Urothelium cell line (cell line): ENCODE measurements at regions not wholly inside any gene's neighbourhood (a gene's known extent, or its start where the extent isn't known, plus 50 kb on each side); places are given as distances from the start of the nearest gene placed in this dataset.
A peak's percentile ranks its signal among the peaks of the same experiment; 100 is the strongest.

Experiments
- DNase-seq: peaks from one replicate; pipeline ENCODE4 v3.0.0; 2011; ENCODE audit warnings: low spot score, mixed read lengths
- FAIRE-seq: peaks from 2 replicates; lab custom pipeline; 2011; peaks lifted over from hg19 to GRCh38; lab: Jason Lieb, UNC

- FAIRE-seq (no peak), DNase-seq (no peak)
These were observed 843.9 kb upstream of the DPPA4 start for GRCh38 chr3:110181226-110181625.

DNA sequence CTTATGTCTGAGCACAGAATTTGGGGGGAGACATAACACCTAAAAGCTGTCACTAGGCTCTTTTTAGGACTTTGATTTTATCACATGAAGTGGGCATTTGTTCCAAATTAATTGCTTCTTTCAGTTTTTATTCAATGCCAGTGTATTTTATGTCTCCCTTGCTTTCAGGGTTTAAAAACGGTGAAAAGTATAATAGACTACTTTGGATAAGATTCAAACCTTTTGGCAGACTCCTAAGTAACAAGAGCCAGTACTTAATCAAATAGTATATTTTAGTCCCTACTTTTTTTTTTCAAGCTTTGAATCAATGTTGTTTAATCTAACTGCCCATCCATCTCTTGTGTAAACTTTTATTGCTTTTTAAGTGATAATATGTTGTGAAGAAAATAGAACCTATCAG, 847.2 kb upstream of the DPPA4 start:
- FAIRE-seq: no peak
- DNase-seq: no peak

DNA sequence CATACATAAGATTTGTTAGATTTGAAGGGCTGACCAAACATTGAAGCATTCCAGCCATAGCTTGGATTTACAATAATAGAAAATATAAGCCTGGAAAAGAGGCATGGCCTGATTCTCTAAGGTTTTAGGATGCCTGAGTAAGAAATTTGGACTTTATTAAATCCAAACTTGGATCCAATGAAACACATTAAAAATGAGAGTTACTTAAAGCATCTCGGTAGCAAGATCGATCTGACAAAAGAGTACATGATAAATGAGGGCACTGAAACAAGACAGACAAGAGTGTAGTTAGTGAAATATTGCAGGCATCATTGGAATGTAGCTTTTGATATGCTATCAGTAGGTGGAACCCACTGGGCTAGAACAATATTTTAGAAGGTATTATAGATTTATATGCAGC, 855.7 kb upstream of the DPPA4 start:
- FAIRE-seq: no peak

GRCh38 chr3:110198717-110199587, 861.6 kb upstream of the DPPA4 start:
- no peak for FAIRE-seq
- no peak for DNase-seq

More for the DNA sequence above, 855.7 kb upstream of the DPPA4 start:
- DNase-seq: no peak

DNA sequence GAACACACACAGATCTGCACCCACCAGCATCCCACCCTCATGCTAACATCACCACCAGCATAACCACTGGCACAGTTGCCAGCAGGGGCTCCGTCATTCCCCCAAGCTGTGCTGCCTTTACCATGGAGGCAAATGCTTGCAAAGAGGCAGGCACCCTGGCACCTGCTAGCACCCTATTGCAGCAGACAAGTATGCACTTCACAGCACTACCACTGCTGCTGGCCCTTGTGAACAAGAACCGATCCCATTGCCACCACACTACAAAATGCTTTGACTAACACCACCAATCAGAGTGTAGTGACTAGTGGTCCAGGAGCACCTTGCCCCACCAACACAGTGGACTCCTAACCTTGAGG, 862.2 kb upstream of the DPPA4 start:
- FAIRE-seq (no peak), DNase-seq (no peak)

- no peak for DNase-seq
- no peak for FAIRE-seq
These were observed 861.4 kb upstream of the NECTIN3 start for GRCh38 chr3:110210086-110210660.

GRCh38 chr3:110226645-110227044, 845.0 kb upstream of the NECTIN3 start:
- FAIRE-seq (no peak), DNase-seq (no peak)

GRCh38 chr3:110227991-110228390, 843.6 kb upstream of the NECTIN3 start:
- no peak for DNase-seq
- FAIRE-seq: no peak

DNA sequence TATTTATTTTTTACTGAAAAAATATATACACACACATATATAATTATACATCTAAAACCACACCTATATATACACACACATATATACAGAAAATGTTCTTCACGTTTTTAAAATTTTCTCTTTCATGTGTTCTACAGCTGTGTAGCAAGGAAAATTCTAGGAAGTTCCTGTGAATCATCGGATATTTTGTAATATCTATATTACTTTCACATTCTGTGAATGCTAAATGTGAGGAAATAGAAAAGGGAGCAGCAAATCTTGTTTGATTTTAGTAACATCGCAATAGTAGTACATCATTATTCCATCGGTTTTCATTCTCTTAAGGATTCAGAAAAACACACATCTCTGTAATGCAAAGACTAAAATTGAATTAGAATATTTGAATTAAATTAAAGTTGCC, 836.8 kb upstream of the NECTIN3 start:
- FAIRE-seq (no peak), DNase-seq (no peak)

DNA sequence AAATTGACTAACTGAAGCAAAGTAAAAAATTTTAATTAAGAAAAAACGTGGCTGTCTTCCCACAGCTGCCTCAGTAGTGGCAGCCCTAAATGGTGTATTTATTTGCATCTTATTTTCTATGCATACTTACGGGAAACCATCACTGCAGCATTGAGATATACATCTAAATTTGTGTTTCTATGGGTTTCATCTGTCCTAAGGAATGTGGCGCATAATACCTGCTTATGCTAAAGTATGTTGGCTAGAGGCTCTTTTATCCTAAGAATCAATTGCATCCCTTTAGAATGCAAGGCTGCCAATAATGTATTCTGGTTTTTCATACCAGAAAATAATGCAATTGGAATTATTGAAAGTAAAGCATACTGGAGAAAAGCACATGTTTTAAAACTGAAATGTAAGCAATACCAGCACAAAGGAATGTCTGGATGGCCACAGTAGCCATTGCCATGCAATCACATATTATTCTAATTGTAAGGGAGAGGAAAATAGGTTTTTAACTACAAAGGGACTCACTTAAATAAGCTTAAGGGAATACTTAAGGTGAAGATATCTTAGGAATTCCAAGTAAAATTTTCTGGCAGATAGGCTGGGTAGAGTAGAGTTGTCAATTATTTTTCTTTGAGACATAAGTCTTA, 834.5 kb upstream of the NECTIN3 start:
- FAIRE-seq (no peak), DNase-seq (no peak)

DNA sequence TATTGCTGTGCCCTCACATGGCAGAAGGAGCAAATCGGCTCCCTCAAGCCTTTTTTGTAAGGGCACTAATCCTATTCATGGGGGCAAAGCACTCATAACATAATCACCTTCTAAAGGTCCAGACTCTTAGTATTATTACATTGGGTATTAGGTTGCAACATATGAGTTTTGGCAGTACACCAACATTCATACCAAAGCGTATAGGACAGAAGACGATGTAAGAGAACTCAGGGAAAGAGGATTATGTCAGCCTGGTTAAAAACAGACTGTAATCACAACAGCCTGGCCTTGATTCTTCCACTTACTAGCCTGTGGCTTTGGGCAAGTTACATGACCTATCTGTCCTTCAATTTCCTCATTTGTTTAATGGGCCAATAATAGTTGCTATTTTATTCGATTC, 828.5 kb upstream of the NECTIN3 start:
- FAIRE-seq (no peak), DNase-seq (no peak)

DNA sequence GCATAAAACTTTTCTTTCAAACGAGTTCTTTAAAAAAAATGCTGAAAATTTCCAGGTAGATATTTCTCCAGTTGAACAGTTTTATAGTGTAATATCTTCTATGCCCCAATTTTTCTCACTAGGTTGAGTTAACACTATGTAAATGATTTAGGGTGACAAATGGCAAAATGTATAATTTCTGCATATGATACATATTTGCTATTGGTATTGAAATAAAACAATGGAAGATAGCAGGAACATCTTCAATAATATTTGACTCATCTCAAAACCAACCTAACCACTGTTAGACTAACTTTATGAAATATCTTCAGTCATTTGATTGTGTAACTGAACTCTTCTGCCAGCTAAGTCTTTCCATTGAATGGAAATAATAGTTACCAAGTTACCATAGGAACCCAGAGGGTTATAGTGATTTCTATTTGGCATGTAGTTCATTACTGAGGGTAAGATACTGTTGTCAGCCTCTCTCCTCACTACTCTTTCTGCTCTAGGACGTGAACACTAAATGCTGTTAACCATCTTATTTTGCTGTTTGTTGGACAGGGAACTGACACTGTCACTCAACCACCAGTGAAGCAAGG, 824.7 kb upstream of the NECTIN3 start:
- DNase-seq (no peak), FAIRE-seq (no peak)

- DNase-seq (no peak), FAIRE-seq (no peak)
These were observed 823.0 kb upstream of the NECTIN3 start for GRCh38 chr3:110248666-110249065.

GRCh38 chr3:110253794-110254193, 817.8 kb upstream of the NECTIN3 start:
- FAIRE-seq: no peak
- no peak for DNase-seq

DNA sequence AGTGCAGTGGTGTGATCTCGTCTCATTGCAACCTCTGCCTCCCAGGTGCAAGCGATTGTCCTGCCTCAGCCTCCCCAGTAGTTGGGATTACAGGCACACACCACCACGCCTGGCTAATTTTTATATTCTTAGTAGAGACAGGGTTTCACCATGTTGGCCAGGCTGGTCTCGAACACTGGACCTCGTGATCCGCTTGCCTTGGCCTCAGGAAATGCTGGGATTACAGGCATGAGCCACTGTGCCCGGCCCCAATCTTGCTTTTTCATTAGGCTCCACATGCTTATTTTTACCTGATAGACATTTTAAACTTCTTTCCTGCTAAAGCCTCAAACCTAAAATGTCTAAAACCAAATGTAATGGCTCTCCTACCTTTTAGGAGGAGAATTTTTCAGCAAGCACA, 817.0 kb upstream of the NECTIN3 start:
- FAIRE-seq (no peak), DNase-seq (no peak)

- FAIRE-seq: no peak
- no peak for DNase-seq
These were observed 810.5 kb upstream of the NECTIN3 start for GRCh38 chr3:110261141-110261540.

DNA sequence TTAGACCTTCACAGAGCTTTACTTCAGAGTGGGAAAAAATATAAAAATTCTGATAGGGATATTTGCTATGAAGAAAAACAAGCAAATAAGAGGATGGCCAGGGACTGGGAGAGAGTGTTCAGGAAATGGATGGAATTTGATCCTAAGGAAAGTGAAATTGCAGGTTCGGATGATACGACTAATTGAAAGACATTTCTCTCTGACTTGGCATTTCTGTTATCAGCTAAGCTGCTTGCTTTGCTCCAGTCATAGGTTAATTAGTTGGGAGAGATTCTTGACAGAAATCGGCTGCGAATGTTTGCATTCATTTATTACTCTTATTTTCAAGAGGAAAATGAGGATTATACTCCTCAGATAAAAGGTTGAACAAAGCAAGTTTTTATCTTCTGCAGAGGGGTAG, 808.7 kb upstream of the NECTIN3 start:
- FAIRE-seq (no peak), DNase-seq (no peak)

DNA sequence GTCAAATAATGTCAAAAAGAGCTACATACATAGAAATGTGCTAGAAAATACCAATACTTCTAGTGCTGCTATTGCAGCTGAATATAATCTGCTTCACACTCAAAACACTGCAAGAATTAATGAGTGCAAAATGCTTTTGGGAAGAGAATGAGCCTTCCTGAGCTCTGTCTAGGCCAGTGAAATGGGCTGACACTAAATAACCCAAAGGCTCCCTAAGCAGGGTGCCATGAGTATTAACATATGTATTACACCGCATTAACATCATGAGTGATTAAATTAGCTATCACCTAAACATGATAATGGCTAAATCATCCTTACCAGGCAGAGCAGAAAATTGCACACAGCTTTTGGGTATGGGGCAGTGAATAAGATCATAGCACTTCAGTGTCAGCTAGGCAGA, 806.3 kb upstream of the NECTIN3 start:
- DNase-seq (no peak), FAIRE-seq (no peak)

DNA sequence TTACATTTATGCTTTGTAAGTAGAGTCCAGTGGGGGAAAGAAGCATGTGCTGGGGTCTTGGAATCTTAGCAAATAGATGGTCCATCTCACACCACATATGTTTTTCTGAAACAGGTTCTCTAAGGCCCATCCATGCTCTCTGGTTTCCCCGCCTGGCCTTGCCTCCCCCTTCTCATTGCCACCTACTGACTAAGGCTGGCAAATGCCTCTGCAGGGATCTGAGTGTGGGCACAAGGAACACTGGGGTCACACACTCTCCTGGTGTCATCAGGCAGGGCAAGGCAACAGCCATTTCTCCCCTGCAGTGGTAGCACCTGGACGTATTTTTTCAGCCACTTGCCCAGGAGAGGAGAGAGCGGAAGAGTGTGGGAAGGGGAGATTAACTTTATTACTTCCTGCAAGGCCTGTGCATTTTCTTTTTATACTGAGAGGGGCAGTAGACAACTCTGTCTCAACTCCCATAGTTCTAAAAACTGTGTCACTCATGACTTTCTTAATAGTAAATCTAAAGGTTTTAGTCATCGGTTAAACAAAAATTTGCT, 804.2 kb upstream of the NECTIN3 start:
- DNase-seq (peak; percentile 4), FAIRE-seq (no peak)

DNA sequence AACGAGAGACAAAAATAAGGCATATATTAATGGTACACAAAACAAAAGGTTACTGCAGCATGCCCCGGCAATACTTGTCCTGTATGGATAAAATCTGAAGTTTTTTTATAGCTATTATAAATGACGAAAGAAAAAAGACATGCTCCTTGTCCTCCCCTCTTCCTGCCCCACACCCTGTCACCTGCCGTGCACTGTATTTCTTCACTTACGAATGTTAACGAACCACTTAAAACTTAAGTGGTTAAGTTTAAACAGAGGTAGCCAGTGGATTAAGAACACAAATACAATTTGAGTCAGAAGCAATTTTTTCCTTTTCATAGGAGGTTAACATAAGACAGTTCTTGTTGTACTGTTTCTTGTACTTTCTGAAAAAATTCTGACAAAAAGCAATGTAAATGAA, 799.1 kb upstream of the NECTIN3 start:
- DNase-seq: no peak
- FAIRE-seq: no peak

DNA sequence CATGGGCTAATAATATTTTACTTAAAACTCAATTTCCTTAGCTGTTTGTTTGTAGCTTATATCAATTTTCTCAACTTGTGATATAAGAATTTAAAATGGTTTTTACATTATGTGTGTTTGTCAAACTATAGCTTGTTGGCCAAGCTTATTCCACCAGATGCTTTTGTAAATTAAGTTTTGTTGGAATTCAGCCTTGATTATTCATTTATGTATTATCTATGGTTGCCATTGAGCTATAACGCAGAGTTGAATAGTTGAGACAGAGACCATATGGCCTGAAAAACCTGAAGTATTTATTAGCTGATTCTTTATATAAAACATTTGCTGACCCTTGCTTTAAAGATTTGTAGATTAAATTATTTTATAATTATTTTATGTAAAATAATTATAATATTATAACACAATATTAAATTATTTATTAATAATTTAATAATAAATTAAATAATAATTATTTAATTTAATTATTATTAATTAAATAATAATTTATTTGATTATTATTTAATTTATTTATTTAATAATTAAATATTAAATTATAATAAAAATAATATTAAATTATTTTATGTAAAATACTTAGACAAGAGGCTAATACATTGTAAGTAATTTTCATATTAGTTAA, 779.6 kb upstream of the NECTIN3 start:
- FAIRE-seq: no peak
- DNase-seq: no peak
